ENCODE measurements at regions not wholly inside any gene's neighbourhood (a gene's known extent, or its start where the extent isn't known, plus 50 kb on each side); places are given as distances from the start of the nearest gene placed in this dataset.

- no peaks in the 10 kb centered on the region for H4K20me1 ChIP-seq (ENCODE audit: insufficient read depth, low read length)
- no peak for DNase-seq (ENCODE audit: insufficient read length, low spot score, missing footprints)
- TF ChIP-seq, protein P1, sequence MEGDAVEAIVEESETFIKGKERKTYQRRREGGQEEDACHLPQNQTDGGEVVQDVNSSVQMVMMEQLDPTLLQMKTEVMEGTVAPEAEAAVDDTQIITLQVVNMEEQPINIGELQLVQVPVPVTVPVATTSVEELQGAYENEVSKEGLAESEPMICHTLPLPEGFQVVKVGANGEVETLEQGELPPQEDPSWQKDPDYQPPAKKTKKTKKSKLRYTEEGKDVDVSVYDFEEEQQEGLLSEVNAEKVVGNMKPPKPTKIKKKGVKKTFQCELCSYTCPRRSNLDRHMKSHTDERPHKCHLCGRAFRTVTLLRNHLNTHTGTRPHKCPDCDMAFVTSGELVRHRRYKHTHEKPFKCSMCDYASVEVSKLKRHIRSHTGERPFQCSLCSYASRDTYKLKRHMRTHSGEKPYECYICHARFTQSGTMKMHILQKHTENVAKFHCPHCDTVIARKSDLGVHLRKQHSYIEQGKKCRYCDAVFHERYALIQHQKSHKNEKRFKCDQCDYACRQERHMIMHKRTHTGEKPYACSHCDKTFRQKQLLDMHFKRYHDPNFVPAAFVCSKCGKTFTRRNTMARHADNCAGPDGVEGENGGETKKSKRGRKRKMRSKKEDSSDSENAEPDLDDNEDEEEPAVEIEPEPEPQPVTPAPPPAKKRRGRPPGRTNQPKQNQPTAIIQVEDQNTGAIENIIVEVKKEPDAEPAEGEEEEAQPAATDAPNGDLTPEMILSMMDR (IDR thresholded peaks at IDR 0.05; ENCODE audit: extremely low read depth, low read depth, low read length) = no peak
- no peaks in the 10 kb centered on the region for H3K27me3 ChIP-seq (ENCODE audit: insufficient read depth, low read length)
- no peak overlapping the region for H3K27ac ChIP-seq (ENCODE audit: low read depth, low read length)
- H3K4me1 ChIP-seq (ENCODE audit: insufficient read depth, low read length) = no peaks in the 10 kb centered on the region
- H3K36me3 ChIP-seq (ENCODE audit: insufficient read depth, low read length) = no peaks in the 10 kb centered on the region
- H2AFZ ChIP-seq (ENCODE audit: low read length) = no peak overlapping the region
- no peaks in the 10 kb centered on the region for H3K79me2 ChIP-seq (ENCODE audit: insufficient read depth, low read length)
- no peak overlapping the region for H3K4me2 ChIP-seq (ENCODE audit: insufficient read depth, low read length)
- no peaks in the 10 kb centered on the region for H3K9me3 ChIP-seq (ENCODE audit: low read depth, low read length)
- H3K4me3 ChIP-seq (ENCODE audit: insufficient read depth, low read length) = no peak overlapping the region
Observed at GRCh38 chr5:7225826-7226225, 170.1 kb upstream of the ADCY2 start.

- Histone ChIP-seq H3K4me2 (ENCODE audit: insufficient read depth, low read length) (no peak overlapping the region), H4K20me1 (ENCODE audit: insufficient read depth, low read length) (no peaks in the 10 kb centered on the region), H3K27ac (ENCODE audit: low read depth, low read length) (no peak overlapping the region), H3K27me3 (ENCODE audit: insufficient read depth, low read length) (no peaks in the 10 kb centered on the region), H3K9me3 (ENCODE audit: low read depth, low read length) (no peaks in the 10 kb centered on the region), H3K79me2 (ENCODE audit: insufficient read depth, low read length) (no peaks in the 10 kb centered on the region), H3K4me1 (ENCODE audit: insufficient read depth, low read length) (no peaks in the 10 kb centered on the region), H3K4me3 (ENCODE audit: insufficient read depth, low read length) (no peak overlapping the region), H3K36me3 (ENCODE audit: insufficient read depth, low read length) (no peaks in the 10 kb centered on the region), H2AFZ (ENCODE audit: low read length) (no peak overlapping the region)
- TF ChIP-seq, protein P1 (IDR thresholded peaks at IDR 0.05; ENCODE audit: extremely low read depth, low read depth, low read length) = no peak
- DNase-seq (ENCODE audit: insufficient read length, low spot score, missing footprints) = no peak
Observed at GRCh38 chr5:7242118-7242710, 153.7 kb upstream of the ADCY2 start.

- Histone ChIP-seq H3K79me2 (ENCODE audit: insufficient read depth, low read length) (no peaks in the 10 kb centered on the region), H4K20me1 (ENCODE audit: insufficient read depth, low read length) (no peaks in the 10 kb centered on the region), H3K27ac (ENCODE audit: low read depth, low read length) (no peak overlapping the region), H3K4me2 (ENCODE audit: insufficient read depth, low read length) (no peak overlapping the region), H3K9me3 (ENCODE audit: low read depth, low read length) (no peaks in the 10 kb centered on the region), H2AFZ (ENCODE audit: low read length) (no peak overlapping the region), H3K36me3 (ENCODE audit: insufficient read depth, low read length) (no peaks in the 10 kb centered on the region), H3K4me3 (ENCODE audit: insufficient read depth, low read length) (no peak overlapping the region), H3K4me1 (ENCODE audit: insufficient read depth, low read length) (no peaks in the 10 kb centered on the region), H3K27me3 (ENCODE audit: insufficient read depth, low read length) (no peaks in the 10 kb centered on the region)
- no peak for DNase-seq (ENCODE audit: insufficient read length, low spot score, missing footprints)
- TF ChIP-seq, protein P1 (IDR thresholded peaks at IDR 0.05; ENCODE audit: extremely low read depth, low read depth, low read length) = no peak
Observed at GRCh38 chr5:7244208-7244607, 151.7 kb upstream of the ADCY2 start.

DNA sequence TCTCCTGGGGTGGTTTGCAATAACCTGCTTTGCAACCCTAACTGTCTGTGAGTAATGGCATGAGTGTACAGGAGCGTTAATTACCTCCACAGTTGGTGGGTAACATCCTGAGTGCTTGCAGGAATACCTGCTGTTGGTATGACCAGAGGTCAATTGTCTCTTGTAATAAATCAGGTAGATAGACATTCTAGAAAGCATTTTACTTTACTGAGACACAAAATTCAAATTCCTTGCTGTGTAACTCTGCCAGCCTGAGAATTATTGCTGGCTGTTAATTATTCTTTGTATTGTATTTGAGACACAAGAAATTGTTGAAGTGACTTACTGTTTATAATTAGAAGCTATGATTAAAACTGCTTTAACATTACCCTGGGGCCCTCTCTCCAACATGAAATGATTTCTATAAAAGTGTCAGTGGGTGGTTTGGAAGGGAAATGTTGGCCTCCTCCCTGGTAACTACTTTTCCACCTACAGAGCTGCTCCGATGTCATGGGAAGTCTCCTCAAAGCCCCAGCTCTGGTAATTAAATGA lies 150.8 kb upstream of the ADCY2 start:
- no peaks in the 10 kb centered on the region for H4K20me1 ChIP-seq (ENCODE audit: insufficient read depth, low read length)
- H3K27me3 ChIP-seq (ENCODE audit: insufficient read depth, low read length) = no peaks in the 10 kb centered on the region
- no peaks in the 10 kb centered on the region for H3K9me3 ChIP-seq (ENCODE audit: low read depth, low read length)
- TF ChIP-seq, protein P1 (IDR thresholded peaks at IDR 0.05; ENCODE audit: extremely low read depth, low read depth, low read length) = no peak
- no peaks in the 10 kb centered on the region for H3K79me2 ChIP-seq (ENCODE audit: insufficient read depth, low read length)
- H2AFZ ChIP-seq (ENCODE audit: low read length) = no peak overlapping the region
- H3K4me1 ChIP-seq (ENCODE audit: insufficient read depth, low read length) = no peaks in the 10 kb centered on the region
- no peak overlapping the region for H3K4me3 ChIP-seq (ENCODE audit: insufficient read depth, low read length)
- no peaks in the 10 kb centered on the region for H3K36me3 ChIP-seq (ENCODE audit: insufficient read depth, low read length)
- no peak for DNase-seq (ENCODE audit: insufficient read length, low spot score, missing footprints)
- no peak overlapping the region for H3K27ac ChIP-seq (ENCODE audit: low read depth, low read length)
- no peak overlapping the region for H3K4me2 ChIP-seq (ENCODE audit: insufficient read depth, low read length)
